AG09309 (cell line): ENCODE measurements at regions not wholly inside any gene's neighbourhood (a gene's known extent, or its start where the extent isn't known, plus 50 kb on each side); places are given as distances from the start of the nearest gene placed in this dataset.
"Not testable (repeated sequence)": the region's sequence is repeated elsewhere in the genome, so short reads cannot be mapped to it uniquely, and the experiment has no call there.

Source experiments
- DNase-seq: peaks from one replicate; pipeline ENCODE4 v3.0.0-alpha.2; 2010; ENCODE audit warnings: low read depth
- H3K4me3 ChIP-seq: 2 replicates; pipeline ENCODE4 v1.5.1; 2011; ENCODE audit warnings: mild to moderate bottlenecking, low read depth, low read length, moderate library complexity; ENCODE audit not compliant: control insufficient read depth
- CTCF ChIP-seq: IDR thresholded peaks from 2 replicates; pipeline ENCODE4 v1.5.1; 2011; ENCODE audit warnings: mild to moderate bottlenecking, low read depth, low read length, inconsistent platforms; ENCODE audit not compliant: insufficient read depth, control insufficient read depth; ENCODE audit errors: missing control alignments

GRCh38 chr2:234880551-234881211 is 71.1 kb upstream of the SH3BP4 start:
- no peak overlapping the region for H3K4me3 ChIP-seq
- peak; percentile 50 for DNase-seq

GRCh38 chr2:234879671-234880455 is 72.0 kb upstream of the SH3BP4 start:
- no peak for TF ChIP-seq CTCF
- no peak overlapping the region for H3K4me3 ChIP-seq
- DNase-seq = no peak

More at GRCh38 chr2:234880551-234881211, 71.1 kb upstream of the SH3BP4 start:
- TF ChIP-seq CTCF = no peak

- not testable (repeated sequence) for DNase-seq, H3K4me3 ChIP-seq
Measured at GRCh38 chr2:234876621-234877020, 75.2 kb upstream of the SH3BP4 start.

GRCh38 chr2:234874347-234875046 is 77.3 kb upstream of the SH3BP4 start:
- TF ChIP-seq CTCF = no peak
- no peak for DNase-seq
- no peak overlapping the region for H3K4me3 ChIP-seq

- no peak for DNase-seq
- H3K4me3 ChIP-seq = no peak overlapping the region
- no peak for TF ChIP-seq CTCF
Measured at GRCh38 chr2:234873828-234874173, 78.0 kb upstream of the SH3BP4 start.

GRCh38 chr2:234873103-234873827 is 78.6 kb upstream of the SH3BP4 start:
- DNase-seq = no peak
- no peak for TF ChIP-seq CTCF
- H3K4me3 ChIP-seq = no peak overlapping the region
